Endothelial cell of umbilical vein (primary cell): ENCODE measurements at regions not wholly inside any gene's neighbourhood (a gene's known extent, or its start where the extent isn't known, plus 50 kb on each side); places are given as distances from the start of the nearest gene placed in this dataset.

Source experiments
- BruUV-seq: library from RNA; stranded (reverse); fragments of 400-500 nt; replicated peaks from 2 replicates; lab custom pipeline; 2021; lab: Mats Ljungman, UMichigan
- CTCF ChIA-PET: fragments of 300-600, 350-600 bp; sonication (Branson Sonifier 250); formaldehyde crosslinking; loops from one replicate; lab custom pipeline; 2021; ENCODE audit warnings: antibody characterized with exemption, inconsistent platforms; lab: Charles Lee
- POLR2A ChIA-PET: fragments of 300-600, 350-600 bp; sonication (Branson Sonifier 250); formaldehyde crosslinking; loops from one replicate; lab custom pipeline; 2021; ENCODE audit warnings: antibody characterized with exemption, inconsistent platforms; lab: Charles Lee
- DNase-seq: peaks from one replicate; pipeline ENCODE4 v3.0.0-alpha.2; 2011; ENCODE audit warnings: low read depth, low spot score
- FAIRE-seq: peaks from 2 replicates; lab custom pipeline; 2011; peaks lifted over from hg19 to GRCh38; lab: Jason Lieb, UNC
- H2AFZ ChIP-seq: 2 replicates; pipeline ENCODE4 v1.6.0; 2012; ENCODE audit warnings: low read depth, low read length, control low read depth, inconsistent platforms
- H3K27ac ChIP-seq: 2 replicates; pipeline ENCODE4 v1.5.1; 2011; ENCODE audit warnings: low read depth, mild to moderate bottlenecking, control low read depth, low read length, moderate library complexity; ENCODE audit not compliant: insufficient read depth
- H3K27me3 ChIP-seq, 2 experiments: 2 replicates each; pipeline versions ENCODE4 v1.6.0 to v1.6.1; 2011; ENCODE audit warnings: low read length in 2 of 2, mixed read lengths in 1 of 2; ENCODE audit not compliant: control insufficient read depth in 2 of 2, insufficient read depth in 2 of 2
- H3K36me3 ChIP-seq, 2 experiments: 2 replicates in 1 of 2; 3 replicates in 1 of 2; pipeline ENCODE4 v1.5.1; 2011; ENCODE audit warnings: low read length in 2 of 2, mild to moderate bottlenecking in 1 of 2, moderate library complexity in 1 of 2; ENCODE audit not compliant: control insufficient read depth in 2 of 2, insufficient read depth in 2 of 2; ENCODE audit errors: extremely low read depth in 1 of 2
- H3K4me1 ChIP-seq: 3 replicates; pipeline ENCODE4 v1.5.1; 2011; ENCODE audit warnings: mild to moderate bottlenecking, low read length; ENCODE audit not compliant: control insufficient read depth, insufficient read depth; ENCODE audit errors: extremely low read depth
- H3K4me2 ChIP-seq: 2 replicates; pipeline ENCODE4 v1.6.1; 2011; ENCODE audit warnings: low read length, control low read depth, mixed read lengths; ENCODE audit not compliant: insufficient read depth
- H3K4me3 ChIP-seq, 3 experiments: fragments of 200-600 bp in 1 of 3; sonication (generic), shearing (Covaris generic) in 1 of 3; replicated peaks in 1 of 3; 2 replicates each; pipeline ENCODE4 v1.5.1; 2011 to 2016; ENCODE audit warnings: control low read depth in 3 of 3, low read length in 3 of 3, mild to moderate bottlenecking in 2 of 3, inconsistent platforms in 1 of 3, low read depth in 1 of 3, moderate library complexity in 1 of 3; ENCODE audit not compliant: insufficient read depth in 1 of 3
- H3K79me2 ChIP-seq: 2 replicates; pipeline ENCODE4 v1.6.0; 2012; ENCODE audit warnings: low read length, inconsistent platforms; ENCODE audit not compliant: control insufficient read depth, insufficient read depth
- H3K9ac ChIP-seq: replicated peaks from 2 replicates; pipeline ENCODE3; 2011; ENCODE audit warnings: low read length, control low read depth; ENCODE audit not compliant: insufficient read depth; ENCODE audit errors: extremely low read depth
- H3K9me1 ChIP-seq: replicated peaks from 3 replicates; pipeline ENCODE4 v1.6.0; 2011; ENCODE audit warnings: mild to moderate bottlenecking, low read length; ENCODE audit not compliant: control insufficient read depth, insufficient read depth; ENCODE audit errors: extremely low read depth
- H3K9me3 ChIP-seq: replicated peaks from 2 replicates; pipeline ENCODE4 v1.5.1; 2012; ENCODE audit warnings: low read length, inconsistent platforms; ENCODE audit not compliant: control insufficient read depth, insufficient read depth
- H4K20me1 ChIP-seq: replicated peaks from 2 replicates; pipeline ENCODE3; 2011; ENCODE audit warnings: mild to moderate bottlenecking, low read length; ENCODE audit not compliant: control insufficient read depth, insufficient read depth; ENCODE audit errors: extremely low read depth
- CTCF ChIP-seq, 2 donors: IDR thresholded peaks; 1 replicate in 1 of 2; 2 replicates in 1 of 2; pipeline ENCODE4 v1.5.1; 2011; ENCODE audit warnings: low read length in 2 of 2, mild to moderate bottlenecking in 2 of 2, moderate library complexity in 2 of 2, control low read depth in 1 of 2, inconsistent platforms in 1 of 2, low read depth in 1 of 2; ENCODE audit not compliant: insufficient read depth in 1 of 2; ENCODE audit errors: extremely low read depth in 1 of 2
- EZH2 ChIP-seq: IDR thresholded peaks from 2 replicates; pipeline ENCODE4 v1.6.1; 2012; ENCODE audit warnings: borderline replicate concordance, low read depth, mild to moderate bottlenecking, moderate library complexity, low read length, inconsistent platforms; ENCODE audit not compliant: severe bottlenecking
- FOS ChIP-seq: IDR thresholded peaks from 2 replicates; pipeline ENCODE4 v1.6.1; 2011; ENCODE audit warnings: mild to moderate bottlenecking, low read length, moderate library complexity, borderline replicate concordance; ENCODE audit not compliant: insufficient read depth
- GATA2 ChIP-seq: IDR thresholded peaks from 2 replicates; pipeline ENCODE4 v1.7.0; 2011; ENCODE audit warnings: low read depth, mild to moderate bottlenecking, moderate library complexity, mixed read lengths, low read length; ENCODE audit not compliant: insufficient read length, insufficient read depth
- JUN ChIP-seq: IDR thresholded peaks from 2 replicates; pipeline ENCODE4 v1.6.1; 2011; ENCODE audit warnings: borderline replicate concordance, low read depth; ENCODE audit not compliant: insufficient read length, insufficient read depth
- MAX ChIP-seq: IDR thresholded peaks from 2 replicates; pipeline ENCODE4 v1.6.1; 2011; ENCODE audit not compliant: insufficient read depth, insufficient read length
- MYC ChIP-seq: IDR thresholded peaks from one replicate; pipeline ENCODE4 v1.6.1; 2011; ENCODE audit warnings: mild to moderate bottlenecking, low read depth, low read length
- POLR2A ChIP-seq: IDR thresholded peaks from 2 replicates; pipeline ENCODE4 v1.6.1; 2012; ENCODE audit warnings: low read depth, mild to moderate bottlenecking, control low read depth, low read length
- POLR2AphosphoS5 ChIP-seq: IDR thresholded peaks from 2 replicates; pipeline ENCODE4 v1.6.1; 2012; ENCODE audit warnings: low read depth, mild to moderate bottlenecking, control low read depth, low read length, moderate library complexity; ENCODE audit not compliant: insufficient read depth
- dilution Hi-C: fragments of 300-500 bp; cut with MboI; formaldehyde crosslinking; loops from one replicate; pipeline ENCODE4 v1.15.0; 2019; ENCODE audit warnings: low sequenced_read_pairs; ENCODE audit not compliant: extremely low pct_ligation_motif_present
- intact Hi-C: fragments of 100-400 bp; cut with micrococcal nuclease; formaldehyde crosslinking; loops from one replicate; pipeline ENCODE4 v1.10.0; 2022

- Histone ChIP-seq H4K20me1 (no peaks in the 10 kb centered on the region), H3K9ac (no peak overlapping the region), H3K4me2 (no peak overlapping the region), H3K27me3 (no peaks in the 10 kb centered on the region), H3K4me3 (no peak overlapping the region), H3K36me3 (no peaks in the 10 kb centered on the region), H3K27ac (no peak overlapping the region), H3K4me1 (no peaks in the 10 kb centered on the region), H3K79me2 (no peaks in the 10 kb centered on the region), H2AFZ (no peak overlapping the region), H3K9me1 (no peaks in the 10 kb centered on the region), H3K9me3 (no peaks in the 10 kb centered on the region)
- intact Hi-C loops, result no loop called here
- CTCF ChIA-PET, result no interaction called here
- BruUV-seq, result no TSS peak
- TF ChIP-seq POLR2A, result no peak
- TF ChIP-seq GATA2, result no peak
- TF ChIP-seq MYC, result no peak
- TF ChIP-seq MAX, result no peak
- no peak for TF ChIP-seq FOS
- no peak for TF ChIP-seq JUN
- TF ChIP-seq EZH2, result no peak
- TF ChIP-seq POLR2AphosphoS5, result no peak
- TF ChIP-seq CTCF (IDR thresholded peaks at IDR 0.05; ENCODE audit: extremely low read depth in 1 of 2, insufficient read depth in 1 of 2, low read depth in 1 of 2, low read length in 2 of 2), result no peak
- dilution Hi-C loops, result no loop called here
- DNase-seq, result no peak
- POLR2A ChIA-PET, result no interaction called here
- no peak for FAIRE-seq
These were observed 90.2 kb upstream of the SLITRK2 start for GRCh38 chrX:145727476-145727875.
